GM12892 (cell line): ENCODE measurements at regions not wholly inside any gene's neighbourhood (a gene's known extent, or its start where the extent isn't known, plus 50 kb on each side); places are given as distances from the start of the nearest gene placed in this dataset.

ENCODE experiments used
- POLR2A ChIP-seq: IDR thresholded peaks from 2 replicates; pipeline ENCODE4 v1.6.1; 2011; ENCODE audit warnings: low read depth, low read length, control low read depth
- POLR2AphosphoS5 ChIP-seq: IDR thresholded peaks from 2 replicates; pipeline ENCODE4 v1.6.1; 2011; ENCODE audit warnings: low read depth, low read length, control low read depth

DNA sequence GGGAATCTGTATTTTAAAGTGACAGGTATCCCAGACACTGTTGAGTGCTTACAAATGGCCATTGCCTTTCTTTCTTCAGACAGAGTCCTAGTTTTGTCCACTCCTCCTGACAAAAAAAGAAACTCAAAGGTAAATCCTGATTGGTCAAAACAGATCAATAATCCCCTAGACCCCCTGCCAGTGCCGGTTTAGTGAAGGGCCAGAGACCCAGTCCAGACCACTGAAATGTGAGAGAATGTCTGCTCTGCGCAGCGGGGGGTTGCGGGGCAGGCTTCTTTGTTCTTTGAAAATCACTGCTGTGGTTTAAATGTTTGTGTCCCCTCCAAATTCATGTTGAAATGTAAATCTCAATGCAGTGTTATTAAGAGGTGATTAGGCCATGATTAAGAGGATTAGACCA is 177.7 kb upstream of the GPR26 start:
- TF ChIP-seq POLR2A (no peak), POLR2AphosphoS5 (no peak)
